ENCODE measurements at regions not wholly inside any gene's neighbourhood (a gene's known extent, or its start where the extent isn't known, plus 50 kb on each side); places are given as distances from the start of the nearest gene placed in this dataset.

DNA sequence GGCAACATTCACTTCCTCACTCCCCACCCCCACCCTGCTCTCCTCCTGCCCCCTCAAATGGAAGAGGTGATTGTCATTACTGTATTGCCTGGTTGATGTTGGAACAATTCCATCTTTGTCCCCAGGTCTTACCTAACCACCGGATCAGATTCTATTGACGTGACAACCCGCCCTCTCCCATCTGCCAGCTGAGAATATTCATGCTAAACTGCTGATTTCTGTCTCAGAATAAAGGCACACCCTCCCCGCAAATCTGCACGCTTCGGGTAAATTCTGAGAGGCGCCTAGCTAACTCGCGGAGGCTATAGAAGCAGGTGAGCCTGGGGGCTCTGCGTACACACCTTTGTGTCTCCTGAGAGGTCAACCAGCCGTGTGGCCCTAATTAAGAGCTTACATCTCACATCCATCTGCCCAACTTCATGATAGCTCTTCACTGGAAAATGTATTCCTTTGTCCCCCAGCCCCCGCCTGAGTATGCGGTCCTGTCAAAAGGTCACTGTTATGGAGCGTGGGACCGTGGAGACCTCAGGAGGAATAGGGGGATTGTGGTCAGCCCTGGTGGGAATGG is 1054.3 kb downstream of the VRK1 start:
- ATAC-seq (ENCODE audit: insufficient number of reproducible peaks, low FRiP score, low read depth) (no peak), DNase-seq (ENCODE audit: low spot score) (no peak)
- no peak overlapping the region for H3K27ac ChIP-seq
- TF ChIP-seq, protein P1, sequence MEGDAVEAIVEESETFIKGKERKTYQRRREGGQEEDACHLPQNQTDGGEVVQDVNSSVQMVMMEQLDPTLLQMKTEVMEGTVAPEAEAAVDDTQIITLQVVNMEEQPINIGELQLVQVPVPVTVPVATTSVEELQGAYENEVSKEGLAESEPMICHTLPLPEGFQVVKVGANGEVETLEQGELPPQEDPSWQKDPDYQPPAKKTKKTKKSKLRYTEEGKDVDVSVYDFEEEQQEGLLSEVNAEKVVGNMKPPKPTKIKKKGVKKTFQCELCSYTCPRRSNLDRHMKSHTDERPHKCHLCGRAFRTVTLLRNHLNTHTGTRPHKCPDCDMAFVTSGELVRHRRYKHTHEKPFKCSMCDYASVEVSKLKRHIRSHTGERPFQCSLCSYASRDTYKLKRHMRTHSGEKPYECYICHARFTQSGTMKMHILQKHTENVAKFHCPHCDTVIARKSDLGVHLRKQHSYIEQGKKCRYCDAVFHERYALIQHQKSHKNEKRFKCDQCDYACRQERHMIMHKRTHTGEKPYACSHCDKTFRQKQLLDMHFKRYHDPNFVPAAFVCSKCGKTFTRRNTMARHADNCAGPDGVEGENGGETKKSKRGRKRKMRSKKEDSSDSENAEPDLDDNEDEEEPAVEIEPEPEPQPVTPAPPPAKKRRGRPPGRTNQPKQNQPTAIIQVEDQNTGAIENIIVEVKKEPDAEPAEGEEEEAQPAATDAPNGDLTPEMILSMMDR (IDR thresholded peaks at IDR 0.05), result no peak
- no peaks in the 10 kb centered on the region for H3K9me3 ChIP-seq
- H3K4me3 ChIP-seq, result no peak overlapping the region
- no peaks in the 10 kb centered on the region for H3K4me1 ChIP-seq (ENCODE audit: control insufficient read depth in 1 of 2, low read depth in 2 of 2)
- no peaks in the 10 kb centered on the region for H3K27me3 ChIP-seq (replicated peaks; ENCODE audit: insufficient read depth)
- no peaks in the 10 kb centered on the region for H3K36me3 ChIP-seq

DNA sequence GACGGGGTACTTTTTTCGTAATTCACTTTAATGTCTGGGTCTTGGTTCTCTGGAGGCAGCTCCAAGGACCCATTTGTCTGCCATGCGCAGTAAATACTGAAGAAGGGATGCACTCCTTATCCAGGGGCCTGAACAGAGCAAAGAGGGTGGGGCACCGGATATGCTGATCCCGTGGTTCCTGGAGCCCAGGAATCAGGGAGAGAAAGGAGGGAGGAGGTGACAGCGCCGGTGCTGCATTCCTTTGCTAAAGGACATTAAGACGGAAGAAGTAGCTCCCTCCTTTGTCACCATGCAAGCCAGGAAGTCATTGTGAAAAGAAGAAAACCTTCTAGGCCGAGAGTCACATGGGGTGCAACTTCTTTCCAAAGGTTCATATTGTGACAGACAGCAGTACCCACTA is 1057.7 kb downstream of the VRK1 start:
- TF ChIP-seq, protein P1 (IDR thresholded peaks at IDR 0.05), result no peak
- no peaks in the 10 kb centered on the region for H3K27me3 ChIP-seq (replicated peaks; ENCODE audit: insufficient read depth)

DNA sequence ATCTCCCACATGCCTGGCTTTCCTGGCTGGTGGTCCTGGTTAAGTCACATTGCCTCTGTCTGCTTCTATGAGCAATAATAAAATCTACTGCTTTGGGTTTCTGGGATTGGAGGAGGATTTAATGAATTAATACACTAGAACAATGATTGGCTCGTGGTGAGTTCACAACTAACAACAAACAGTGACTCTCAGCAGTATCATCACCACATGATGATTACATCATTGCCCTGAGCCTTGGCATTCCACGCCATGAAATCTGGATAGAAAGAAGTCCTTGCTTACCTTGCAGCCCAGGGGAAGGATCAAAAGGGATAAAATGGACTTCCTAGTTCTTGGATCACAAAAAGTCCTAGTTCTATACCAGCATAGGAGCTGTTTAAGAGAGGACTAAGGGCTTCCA is 1069.0 kb downstream of the VRK1 start:
- no peak for ATAC-seq (ENCODE audit: insufficient number of reproducible peaks, low FRiP score, low read depth)
- H3K27me3 ChIP-seq (replicated peaks; ENCODE audit: insufficient read depth), result no peaks in the 10 kb centered on the region

More for the DNA sequence above, 1057.7 kb downstream of the VRK1 start:
- Histone ChIP-seq H3K36me3 (no peaks in the 10 kb centered on the region), H3K4me1 (ENCODE audit: control insufficient read depth in 1 of 2, low read depth in 2 of 2) (no peaks in the 10 kb centered on the region), H3K4me3 (no peak overlapping the region), H3K9me3 (no peaks in the 10 kb centered on the region), H3K27ac (no peak overlapping the region)
- DNase-seq (ENCODE audit: low spot score) (no peak), ATAC-seq (ENCODE audit: insufficient number of reproducible peaks, low FRiP score, low read depth) (no peak)

GRCh38 chr14:97866664-97867063 is 1069.5 kb downstream of the VRK1 start:
- TF ChIP-seq, protein P1 (IDR thresholded peaks at IDR 0.05), result no peak
- no peaks in the 10 kb centered on the region for H3K27me3 ChIP-seq (replicated peaks; ENCODE audit: insufficient read depth)
- no peaks in the 10 kb centered on the region for H3K4me1 ChIP-seq (ENCODE audit: control insufficient read depth in 1 of 2, low read depth in 2 of 2)
- ATAC-seq (ENCODE audit: insufficient number of reproducible peaks, low FRiP score, low read depth) (no peak), DNase-seq (ENCODE audit: low spot score) (no peak)
- H3K9me3 ChIP-seq, result no peaks in the 10 kb centered on the region
- H3K36me3 ChIP-seq, result no peaks in the 10 kb centered on the region
- H3K27ac ChIP-seq, result no peak overlapping the region
- H3K4me3 ChIP-seq, result no peak overlapping the region

More for the DNA sequence above, 1069.0 kb downstream of the VRK1 start:
- Histone ChIP-seq H3K27ac (no peak overlapping the region), H3K4me3 (no peak overlapping the region), H3K4me1 (ENCODE audit: control insufficient read depth in 1 of 2, low read depth in 2 of 2) (no peaks in the 10 kb centered on the region), H3K36me3 (no peaks in the 10 kb centered on the region), H3K9me3 (no peaks in the 10 kb centered on the region)
- TF ChIP-seq, protein P1 (IDR thresholded peaks at IDR 0.05), result no peak
- no peak for DNase-seq (ENCODE audit: low spot score)

GRCh38 chr14:97873291-97873690 is 1076.1 kb downstream of the VRK1 start:
- TF ChIP-seq, protein P1 (IDR thresholded peaks at IDR 0.05), result no peak
- H3K9me3 ChIP-seq, result no peaks in the 10 kb centered on the region
- DNase-seq (ENCODE audit: low spot score), result no peak
- H3K4me1 ChIP-seq (ENCODE audit: control insufficient read depth in 1 of 2, low read depth in 2 of 2), result peaks cover 7 to 9% of the 10 kb centered on the region in 2 donors
- H3K27ac ChIP-seq, result no peak overlapping the region
- no peaks in the 10 kb centered on the region for H3K36me3 ChIP-seq
- H3K4me3 ChIP-seq, result no peak overlapping the region
- no peaks in the 10 kb centered on the region for H3K27me3 ChIP-seq (replicated peaks; ENCODE audit: insufficient read depth)
- no peak for ATAC-seq (ENCODE audit: insufficient number of reproducible peaks, low FRiP score, low read depth)
